ENCODE measurements at regions not wholly inside any gene's neighbourhood (a gene's known extent, or its start where the extent isn't known, plus 50 kb on each side); places are given as distances from the start of the nearest gene placed in this dataset.

DNA sequence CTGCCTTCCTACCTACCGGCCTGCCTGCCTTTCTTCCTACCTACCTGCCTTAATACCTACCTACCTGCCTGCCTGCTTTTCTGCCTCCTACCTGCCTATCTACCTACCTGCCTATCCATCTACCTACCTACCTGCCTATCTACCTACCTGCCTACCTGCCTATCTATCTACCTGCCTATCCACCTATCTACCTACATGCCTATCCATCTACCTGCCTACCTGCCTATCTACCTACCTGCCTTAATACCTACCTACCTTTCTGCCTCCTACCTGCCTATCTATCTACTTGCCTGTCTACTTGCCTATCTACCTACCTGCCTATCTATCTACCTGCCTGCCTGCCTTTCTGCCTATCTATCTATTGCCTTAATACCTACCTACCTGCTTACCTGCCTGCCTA, 383.8 kb upstream of the PSMD7 start:
- peaks cover 0 to 13% (median 0%) of the 10 kb centered on the region in 4 donors for H3K27me3 ChIP-seq
- 83 to 92% methylated on average over 1 of the region's 1 CpG for WGBS, 2 donors
- ATAC-seq = no peak

DNA sequence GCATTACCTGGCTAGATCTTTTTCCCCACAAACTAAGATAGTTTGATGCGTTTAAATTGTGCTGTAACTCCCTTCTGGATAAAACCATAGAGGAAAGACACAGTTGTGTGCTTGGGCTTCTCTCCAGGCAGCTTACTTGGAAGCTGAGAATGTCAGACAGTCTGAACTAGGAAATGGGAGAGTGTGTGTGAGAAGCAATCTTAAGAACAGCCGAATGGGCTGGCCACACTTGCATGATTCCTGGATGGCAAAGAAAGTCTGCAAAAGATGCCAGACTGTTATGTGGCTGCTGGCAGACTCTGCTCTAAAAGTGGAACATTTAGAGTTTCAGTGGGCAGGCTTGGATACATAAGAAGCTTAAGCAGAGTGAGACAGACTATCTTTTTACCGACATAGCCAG, 384.3 kb upstream of the PSMD7 start:
- TF ChIP-seq, protein P1, sequence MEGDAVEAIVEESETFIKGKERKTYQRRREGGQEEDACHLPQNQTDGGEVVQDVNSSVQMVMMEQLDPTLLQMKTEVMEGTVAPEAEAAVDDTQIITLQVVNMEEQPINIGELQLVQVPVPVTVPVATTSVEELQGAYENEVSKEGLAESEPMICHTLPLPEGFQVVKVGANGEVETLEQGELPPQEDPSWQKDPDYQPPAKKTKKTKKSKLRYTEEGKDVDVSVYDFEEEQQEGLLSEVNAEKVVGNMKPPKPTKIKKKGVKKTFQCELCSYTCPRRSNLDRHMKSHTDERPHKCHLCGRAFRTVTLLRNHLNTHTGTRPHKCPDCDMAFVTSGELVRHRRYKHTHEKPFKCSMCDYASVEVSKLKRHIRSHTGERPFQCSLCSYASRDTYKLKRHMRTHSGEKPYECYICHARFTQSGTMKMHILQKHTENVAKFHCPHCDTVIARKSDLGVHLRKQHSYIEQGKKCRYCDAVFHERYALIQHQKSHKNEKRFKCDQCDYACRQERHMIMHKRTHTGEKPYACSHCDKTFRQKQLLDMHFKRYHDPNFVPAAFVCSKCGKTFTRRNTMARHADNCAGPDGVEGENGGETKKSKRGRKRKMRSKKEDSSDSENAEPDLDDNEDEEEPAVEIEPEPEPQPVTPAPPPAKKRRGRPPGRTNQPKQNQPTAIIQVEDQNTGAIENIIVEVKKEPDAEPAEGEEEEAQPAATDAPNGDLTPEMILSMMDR (IDR thresholded peaks at IDR 0.05) = no peak

More for the DNA sequence above, 383.8 kb upstream of the PSMD7 start:
- DNase-seq (no peak), FAIRE-seq (no peak)
- Histone ChIP-seq H3K27ac (no peak overlapping the region), H3K4me1 (no peaks in the 10 kb centered on the region), H3K36me3 (no peaks in the 10 kb centered on the region), H3K9me3 (no peaks in the 10 kb centered on the region), H3K4me3 (no peak overlapping the region)
- intact Hi-C loops (cut with DNase I) = no loop called here
- TF ChIP-seq, protein P1 (IDR thresholded peaks at IDR 0.05) = no peak

DNA sequence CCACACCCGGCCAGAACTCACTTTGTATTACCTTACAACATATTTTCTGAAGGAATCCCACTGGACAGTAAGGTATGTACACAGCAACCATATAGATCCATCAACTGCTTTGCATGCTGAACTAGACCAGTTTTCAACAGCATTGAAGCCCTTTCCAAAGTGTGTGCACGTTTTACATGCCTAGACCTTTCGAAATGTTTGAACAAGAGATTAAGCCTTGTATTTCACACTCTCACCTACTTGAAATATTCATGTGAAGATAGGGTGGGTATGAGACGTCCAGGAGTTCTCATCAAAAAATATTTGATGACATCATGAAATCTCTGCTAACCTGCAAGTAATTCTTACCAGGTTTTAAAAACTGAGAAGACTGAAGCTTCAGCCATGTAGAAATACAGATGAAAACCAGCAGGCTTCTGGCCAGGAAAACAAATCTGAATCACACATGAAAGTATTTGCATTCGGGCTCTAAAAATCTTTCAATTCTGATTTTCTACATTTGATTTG, 387.0 kb upstream of the PSMD7 start:
- 35 to 41% methylated on average over 5 of the region's 5 CpGs for WGBS, 2 donors
- Histone ChIP-seq H3K4me1 (no peaks in the 10 kb centered on the region), H3K27ac (no peak overlapping the region), H3K27me3 (peaks cover 0 to 4% (median 0%) of the 10 kb centered on the region in 4 donors), H3K9me3 (no peaks in the 10 kb centered on the region), H3K36me3 (no peaks in the 10 kb centered on the region), H3K4me3 (no peak overlapping the region)
- DNase-seq = no peak
- FAIRE-seq = no peak
- intact Hi-C loops (cut with DNase I) = no loop called here
- ATAC-seq = no peak
- TF ChIP-seq, protein P1 (IDR thresholded peaks at IDR 0.05) = no peak

More for the DNA sequence above, 384.3 kb upstream of the PSMD7 start:
- Histone ChIP-seq H3K27me3 (peaks cover 0 to 10% (median 0%) of the 10 kb centered on the region in 4 donors), H3K4me3 (no peak overlapping the region), H3K9me3 (no peaks in the 10 kb centered on the region), H3K36me3 (no peaks in the 10 kb centered on the region), H3K4me1 (no peaks in the 10 kb centered on the region), H3K27ac (no peak overlapping the region)
- no peak for ATAC-seq
- WGBS, 2 donors = 63 to 64% methylated on average over 3 of the region's 3 CpGs
- no peak for DNase-seq
- intact Hi-C loops (cut with DNase I) = no loop called here
- FAIRE-seq = no peak

DNA sequence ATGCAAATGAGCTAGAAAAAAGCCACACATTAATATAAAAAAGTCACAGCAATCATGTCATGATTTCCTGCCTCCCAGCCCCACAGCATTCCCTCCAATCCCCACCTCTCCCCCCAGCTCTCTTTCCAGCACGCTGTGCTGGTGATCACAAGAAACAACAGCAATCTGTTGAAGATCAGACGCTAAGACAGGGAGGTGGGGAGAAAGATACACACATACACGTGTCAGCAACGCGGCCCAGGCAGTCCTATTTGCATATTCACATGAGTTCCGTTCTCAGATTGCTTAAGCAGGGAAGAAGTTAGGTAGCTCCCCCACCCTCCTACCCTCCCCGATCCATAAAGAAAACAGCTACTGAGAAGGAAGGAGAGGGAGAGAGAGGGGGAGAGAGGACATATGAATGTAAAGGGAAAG, 405.5 kb upstream of the PSMD7 start:
- Histone ChIP-seq H3K4me3 (no peak overlapping the region), H3K9me3 (no peaks in the 10 kb centered on the region), H3K4me1 (no peaks in the 10 kb centered on the region), H3K36me3 (no peaks in the 10 kb centered on the region), H3K27me3 (peaks cover 0 to 33% (median 4%) of the 10 kb centered on the region in 4 donors), H3K27ac (no peak overlapping the region)
- ATAC-seq = no peak
- DNase-seq = no peak
- FAIRE-seq = no peak
- intact Hi-C loops (cut with DNase I) = no loop called here
- 2% methylated on average over 7 of the region's 7 CpGs for WGBS, 2 donors
- TF ChIP-seq, protein P1 (IDR thresholded peaks at IDR 0.05) = no peak

DNA sequence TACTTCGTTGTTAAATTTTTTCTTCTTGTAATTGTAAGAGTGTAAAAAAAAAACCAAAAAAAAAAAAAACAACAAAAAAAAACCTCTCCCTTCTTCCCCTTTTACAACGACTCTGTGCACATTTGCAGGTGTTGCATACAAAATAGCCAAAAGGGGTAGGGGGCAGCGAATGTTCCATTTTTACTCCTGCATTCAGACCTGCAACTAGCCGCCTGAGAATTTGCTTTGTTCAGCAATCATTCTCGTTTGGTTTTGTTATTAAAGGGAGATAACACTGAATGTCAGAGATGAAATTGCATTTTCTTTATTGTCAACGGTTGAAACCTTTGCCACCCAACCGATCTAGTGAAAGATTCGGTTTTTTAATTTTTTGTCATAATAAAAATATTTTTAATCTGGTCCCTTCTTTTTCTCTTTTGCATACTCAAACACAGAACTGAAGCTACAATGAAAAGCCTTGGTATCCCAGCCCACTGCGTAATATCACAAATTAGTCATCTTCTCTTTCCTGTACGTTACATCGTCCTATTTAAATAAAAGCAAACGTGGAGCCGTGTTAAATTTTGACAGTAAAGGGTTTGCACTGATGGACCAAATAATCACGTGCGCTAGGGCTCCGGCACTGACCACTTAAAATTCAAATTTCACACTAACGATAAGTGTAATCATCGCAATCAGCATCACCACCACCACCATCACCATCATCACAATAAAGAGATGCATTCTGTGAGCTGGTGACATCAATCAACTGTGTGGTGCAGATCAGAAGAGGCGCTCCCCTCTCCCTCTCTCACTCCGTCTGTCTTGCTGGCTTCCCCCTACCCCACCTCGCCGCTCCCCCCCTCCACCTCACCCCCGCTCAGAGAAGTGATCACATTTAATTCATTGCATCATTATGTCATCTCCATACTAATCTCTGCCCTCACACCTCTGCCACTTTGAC, 406.2 kb upstream of the PSMD7 start:
- no peak overlapping the region for H3K27ac ChIP-seq
- TF ChIP-seq, protein P1 (IDR thresholded peaks at IDR 0.05) = no peak
- no peak overlapping the region for H3K4me3 ChIP-seq
- peaks cover 0 to 33% (median 5%) of the 10 kb centered on the region in 4 donors for H3K27me3 ChIP-seq
- FAIRE-seq (no peak), DNase-seq (no peak), ATAC-seq (no peak)
- intact Hi-C loops (cut with DNase I) = no loop called here
- H3K9me3 ChIP-seq = no peaks in the 10 kb centered on the region
- no peaks in the 10 kb centered on the region for H3K4me1 ChIP-seq
- no peaks in the 10 kb centered on the region for H3K36me3 ChIP-seq
- WGBS, 2 donors = 14% methylated on average over 23 of the region's 23 CpGs
